GM12892 (cell line): ENCODE measurements at regions not wholly inside any gene's neighbourhood (a gene's known extent, or its start where the extent isn't known, plus 50 kb on each side); places are given as distances from the start of the nearest gene placed in this dataset.

ENCODE experiments used
- POLR2AphosphoS5 ChIP-seq: IDR thresholded peaks from 2 replicates; pipeline ENCODE4 v1.6.1; 2011; ENCODE audit warnings: low read depth, low read length, control low read depth
- TAF1 ChIP-seq: IDR thresholded peaks from 2 replicates; pipeline ENCODE4 v1.6.1; 2011; ENCODE audit warnings: low read depth, mild to moderate bottlenecking, control low read depth, low read length, borderline replicate concordance

- TF ChIP-seq TAF1 (no peak), POLR2AphosphoS5 (no peak)
Observed at GRCh38 chr20:53891306-53891894, 179.0 kb downstream of the BCAS1 start.
